Coronary artery (tissue), 2 donors: ENCODE measurements at regions not wholly inside any gene's neighbourhood (a gene's known extent, or its start where the extent isn't known, plus 50 kb on each side); places are given as distances from the start of the nearest gene placed in this dataset.
"Not testable (repeated sequence)": the region's sequence is repeated elsewhere in the genome, so short reads cannot be mapped to it uniquely, and the experiment has no call there.

Experiments used
- DNase-seq: peaks from one replicate; pipeline ENCODE4 v3.0.0-alpha.2; 2017; ENCODE audit warnings: low spot score
- H3K27ac ChIP-seq, 2 donors: fragments of 200-600 bp; sonication (generic); one replicate each; pipeline ENCODE4 v1.5.1; 2016 to 2019
- H3K4me3 ChIP-seq: fragments of 200-600 bp; sonication (generic); 2 replicates; pipeline ENCODE4 v1.5.1; 2016; ENCODE audit warnings: mild to moderate bottlenecking, moderate library complexity
- CTCF ChIP-seq: fragments of 200-600 bp; sonication (generic); IDR thresholded peaks from one replicate; pipeline ENCODE4 v1.5.1; 2019; ENCODE audit warnings: antibody characterized with exemption

- no peak for DNase-seq
- Histone ChIP-seq H3K4me3 (no peak overlapping the region), H3K27ac (no peak overlapping the region)
- TF ChIP-seq CTCF: no peak
Measured at GRCh38 chr6:11888727-11889126, 110.1 kb upstream of the ADTRP start.

- H3K4me3 ChIP-seq: no peak overlapping the region
- no peak for TF ChIP-seq CTCF
- no peak overlapping the region for H3K27ac ChIP-seq
- no peak for DNase-seq
Measured at GRCh38 chr6:11885159-11885558, 106.6 kb upstream of the ADTRP start.

- H3K27ac ChIP-seq, H3K4me3 ChIP-seq, DNase-seq: not testable (repeated sequence)
Measured at GRCh38 chr6:11883471-11883870, 104.9 kb upstream of the ADTRP start.

- not testable (repeated sequence) for H3K4me3 ChIP-seq, DNase-seq, H3K27ac ChIP-seq
Measured at GRCh38 chr6:11880156-11880555, 101.6 kb upstream of the ADTRP start.

- no peak overlapping the region for H3K4me3 ChIP-seq
- DNase-seq: no peak
- no peak overlapping the region for H3K27ac ChIP-seq
- TF ChIP-seq CTCF: no peak
Measured at GRCh38 chr6:11878735-11879134, 100.1 kb upstream of the ADTRP start.

- TF ChIP-seq CTCF: no peak
- H3K27ac ChIP-seq: no peak overlapping the region
- DNase-seq: no peak
- no peak overlapping the region for H3K4me3 ChIP-seq
Measured at GRCh38 chr6:11878029-11878428, 99.4 kb upstream of the ADTRP start.

- no peak overlapping the region for H3K27ac ChIP-seq
- no peak for DNase-seq
- H3K4me3 ChIP-seq: no peak overlapping the region
- TF ChIP-seq CTCF: no peak
Measured at GRCh38 chr6:11876934-11877433, 98.4 kb upstream of the ADTRP start.

- TF ChIP-seq CTCF: no peak
- Histone ChIP-seq H3K27ac (no peak overlapping the region), H3K4me3 (no peak overlapping the region)
- DNase-seq: no peak
Measured at GRCh38 chr6:11875325-11876109, 96.9 kb upstream of the ADTRP start.
